IPS DF 4.7 (cell line): ENCODE measurements at regions not wholly inside any gene's neighbourhood (a gene's known extent, or its start where the extent isn't known, plus 50 kb on each side); places are given as distances from the start of the nearest gene placed in this dataset.

Experiments used
- DNase-seq: peaks from one replicate; pipeline ENCODE4 v3.0.0-alpha.2; 2013; ENCODE audit warnings: low spot score; ENCODE audit errors: extremely low read depth

DNA sequence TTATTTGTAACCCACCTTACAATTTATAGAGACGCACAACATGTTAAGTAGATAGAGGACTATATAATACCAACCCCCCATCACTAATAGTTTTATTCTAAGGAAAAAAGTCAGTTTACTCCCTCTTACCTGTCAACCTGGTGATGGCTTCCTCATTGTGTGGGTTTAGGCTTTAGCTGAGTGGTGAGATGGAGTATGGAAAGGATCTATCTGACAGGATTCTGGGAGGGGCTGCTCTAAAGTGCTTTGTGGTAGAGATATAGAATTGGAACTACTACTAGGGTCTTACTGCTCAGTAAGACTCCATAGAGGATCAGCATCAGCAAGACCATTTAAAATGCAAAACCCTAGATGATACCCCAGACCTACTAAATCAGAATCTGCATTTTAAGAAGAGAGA lies 82.1 kb upstream of the IFNE start:
- DNase-seq = no peak

DNA sequence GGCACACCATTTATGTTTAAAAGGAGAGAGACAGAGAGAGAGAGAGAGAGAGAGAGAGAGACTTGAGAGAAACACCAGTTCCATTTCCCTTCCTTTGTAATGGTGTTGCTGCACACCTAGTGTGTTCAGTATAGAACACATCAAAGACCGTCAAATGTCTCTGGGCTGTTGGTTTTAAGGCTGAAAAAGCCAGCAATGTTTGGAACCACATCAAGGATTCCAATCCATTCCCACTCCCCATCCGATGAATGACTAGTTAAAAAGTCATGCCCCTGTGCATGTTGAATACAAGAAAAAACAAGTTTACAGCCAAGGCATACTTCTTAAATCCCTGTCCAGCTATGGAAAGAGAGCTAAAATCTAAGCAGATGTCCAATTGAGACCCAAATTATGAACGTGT lies 83.0 kb upstream of the IFNE start:
- DNase-seq = no peak

GRCh38 chr9:21567926-21568325 lies 85.8 kb upstream of the IFNE start:
- DNase-seq = no peak

GRCh38 chr9:21568484-21568883 lies 86.4 kb upstream of the IFNE start:
- DNase-seq = no peak

- DNase-seq = no peak
Observed at GRCh38 chr9:21569721-21570120, 87.6 kb upstream of the IFNE start.

DNA sequence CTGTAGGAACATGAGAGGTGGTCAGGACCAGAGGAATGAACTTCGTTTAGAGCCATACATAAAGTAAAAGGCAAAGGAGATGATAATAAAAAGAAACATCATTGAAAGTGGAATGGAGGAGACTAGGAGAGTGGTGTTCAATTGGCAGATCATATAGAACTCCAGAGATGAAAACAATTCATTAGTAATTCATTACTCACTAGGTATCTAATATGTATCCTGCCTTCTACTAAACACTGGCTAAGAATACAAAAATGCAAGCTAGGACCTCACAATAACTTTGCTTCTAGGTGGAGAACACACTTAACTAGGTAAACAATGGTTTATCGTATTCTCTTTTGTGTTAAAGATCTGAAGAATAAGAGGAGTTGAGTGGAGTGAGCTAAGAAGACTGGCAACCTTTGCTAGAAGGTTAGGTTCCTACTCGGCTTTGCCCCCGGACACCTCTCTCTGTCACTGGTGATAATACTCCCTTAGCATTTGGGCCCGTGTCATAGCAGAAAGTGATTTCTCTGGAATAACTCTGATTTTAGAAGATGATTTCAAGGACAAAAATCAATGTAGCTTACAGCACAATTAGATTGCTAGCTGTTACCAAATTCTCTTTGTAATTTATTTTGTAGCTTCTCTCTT lies 88.6 kb upstream of the IFNE start:
- DNase-seq = no peak

DNA sequence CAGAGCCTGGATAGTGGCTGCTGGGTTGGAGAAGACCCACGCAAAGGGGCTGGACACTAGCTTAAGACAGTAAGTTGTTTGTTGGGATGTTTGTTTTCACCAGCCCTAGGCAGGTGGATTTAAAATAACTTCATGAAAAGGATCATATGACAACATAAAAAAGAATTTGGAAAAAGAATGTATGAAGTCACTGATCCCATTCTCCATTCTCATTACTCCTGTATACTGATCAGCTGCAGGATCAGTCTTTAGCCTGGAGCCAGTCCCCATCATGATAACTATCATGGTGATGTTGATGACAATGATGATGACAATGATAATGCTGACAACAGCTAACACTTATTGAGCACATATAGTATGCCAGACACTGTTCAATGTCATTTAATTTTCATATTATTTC lies 92.1 kb upstream of the IFNE start:
- DNase-seq = no peak

GRCh38 chr9:21576331-21577189 lies 94.4 kb upstream of the IFNE start:
- DNase-seq = no peak

GRCh38 chr9:21579247-21579671 lies 97.1 kb upstream of the IFNE start:
- no peak for DNase-seq

DNA sequence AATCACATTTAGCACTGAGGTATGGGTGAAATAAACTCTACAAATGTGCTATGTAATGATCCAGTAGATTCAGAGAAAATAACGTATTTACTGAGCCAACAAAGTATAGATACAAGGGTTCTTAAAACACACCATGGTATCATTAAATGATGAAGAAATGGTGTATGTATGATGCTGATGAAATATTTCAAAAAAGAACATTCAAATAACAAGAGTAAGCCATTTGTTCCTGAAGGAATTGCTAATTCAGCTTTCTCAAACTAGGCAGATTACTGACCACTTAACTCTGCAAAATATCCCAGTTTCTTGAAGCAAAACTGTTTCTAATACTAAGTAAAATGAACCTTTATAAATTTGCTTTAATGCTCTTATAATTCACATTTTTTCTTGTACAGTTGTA lies 97.6 kb upstream of the IFNE start:
- DNase-seq = no peak

DNA sequence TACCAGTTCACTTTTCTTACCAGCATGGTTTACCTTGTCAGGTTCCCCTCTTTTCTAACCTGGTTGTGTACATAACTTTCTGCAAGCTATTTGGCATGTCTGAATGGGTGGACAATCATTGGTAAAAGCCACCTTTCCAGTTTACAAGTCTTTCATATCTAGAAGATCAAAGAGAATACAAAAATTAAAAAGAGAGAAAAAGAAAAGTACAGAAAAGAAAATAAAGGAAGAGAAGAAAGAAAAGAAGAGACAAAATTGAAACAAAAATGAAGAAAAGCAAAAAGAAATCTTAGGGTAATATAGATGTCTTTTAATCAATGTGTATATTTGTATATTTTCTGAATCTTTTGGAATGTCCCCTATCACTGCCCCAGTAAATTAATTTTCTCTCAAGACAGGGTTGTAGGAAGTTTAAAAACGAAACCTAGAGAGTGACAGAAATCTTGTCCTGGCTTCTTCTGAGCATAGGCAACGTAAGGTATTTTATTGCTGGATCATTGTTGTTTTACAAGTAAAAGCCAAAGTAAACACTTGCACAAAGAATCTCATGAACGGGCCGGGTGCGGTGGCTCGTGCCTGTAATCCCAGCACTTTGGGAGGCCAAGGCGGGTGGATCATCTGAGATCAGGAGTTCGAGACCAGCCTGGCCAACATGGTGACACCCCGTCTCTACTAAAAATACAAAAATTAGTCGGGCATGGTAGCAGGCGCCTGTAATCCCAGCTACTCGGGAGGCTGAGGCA lies 98.7 kb upstream of the IFNE start:
- no peak for DNase-seq

DNA sequence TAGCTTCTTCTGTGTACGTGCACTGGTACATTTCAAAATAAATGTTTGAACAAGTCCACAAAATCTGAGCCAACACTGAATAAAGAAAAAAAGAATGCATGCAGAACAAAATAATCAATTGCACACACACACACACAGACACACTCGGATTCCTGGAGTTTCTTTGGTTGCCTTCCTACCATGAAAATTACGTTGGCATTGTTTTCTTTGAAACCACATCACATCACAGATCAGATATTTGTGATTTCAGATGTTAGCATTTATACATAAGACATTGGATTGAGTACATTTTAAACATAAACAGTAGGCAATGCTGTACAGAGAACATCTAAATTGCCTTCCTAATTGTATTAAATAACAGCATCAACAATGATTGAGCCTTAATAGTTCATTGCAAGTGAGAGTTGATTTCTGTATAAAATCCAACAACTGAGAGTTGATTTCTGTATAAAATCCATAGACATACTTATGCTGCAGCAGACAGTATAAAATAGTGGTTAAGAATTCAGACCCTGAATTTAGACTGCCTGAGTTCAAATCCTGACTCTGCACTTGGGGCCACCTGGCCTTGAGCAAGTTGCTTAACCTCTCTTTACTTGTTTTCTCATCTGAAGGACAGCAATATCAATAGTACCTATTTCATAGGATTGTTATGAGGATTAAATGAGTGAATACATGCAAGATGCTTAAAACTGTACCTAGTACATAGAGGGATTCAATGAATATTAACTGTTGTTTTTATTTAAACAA lies 101.7 kb upstream of the IFNE start:
- no peak for DNase-seq

- DNase-seq = no peak
Observed at GRCh38 chr9:21584890-21585289, 102.8 kb upstream of the IFNE start.

- no peak for DNase-seq
Observed at GRCh38 chr9:21585756-21586752, 103.9 kb upstream of the IFNE start.

GRCh38 chr9:21589344-21590056 lies 107.4 kb upstream of the IFNE start:
- no peak for DNase-seq

DNA sequence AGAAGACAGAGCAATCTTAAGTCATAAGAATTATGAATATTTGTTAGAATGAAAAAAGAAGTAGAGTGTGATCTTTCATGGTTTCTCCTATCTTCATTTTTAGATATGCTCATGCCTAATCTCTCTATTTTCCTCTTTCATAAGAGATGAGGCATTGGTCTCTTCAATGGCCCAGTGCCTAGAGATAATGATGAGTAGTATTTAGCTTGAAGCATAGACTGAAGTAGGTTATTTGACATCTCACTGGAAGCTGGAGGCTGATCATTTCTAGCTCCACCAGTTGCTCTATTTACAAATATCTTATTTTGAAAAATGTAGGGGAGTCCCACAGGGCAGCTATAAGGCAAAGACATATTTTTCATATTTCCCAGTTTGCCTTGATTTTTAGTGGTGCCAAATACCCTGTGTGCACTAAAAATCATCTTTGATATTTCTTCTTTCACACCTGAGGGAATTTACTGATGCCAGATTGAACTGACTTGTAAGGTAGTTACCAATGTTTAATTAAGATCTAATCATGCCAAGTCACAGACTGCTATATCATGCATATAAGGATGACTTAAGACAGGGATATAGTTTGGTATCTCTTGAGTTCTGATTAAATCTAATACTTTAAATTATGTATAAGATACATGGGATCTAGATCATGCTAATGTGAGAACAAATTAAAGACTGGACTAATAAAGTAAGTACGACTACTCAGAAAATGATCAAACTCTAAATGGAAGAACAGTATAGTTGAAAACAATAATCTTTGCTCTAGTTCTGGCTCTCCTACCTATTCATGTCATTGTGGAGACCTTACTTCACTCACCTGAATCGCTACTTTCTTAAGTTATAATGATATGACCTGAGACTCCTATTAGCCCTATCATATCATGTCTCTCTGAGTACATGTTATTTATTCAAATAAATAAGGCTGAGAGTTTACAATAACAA lies 108.2 kb upstream of the IFNE start:
- no peak for DNase-seq

- DNase-seq = peak; percentile 49
Observed at GRCh38 chr9:21591221-21592062, 109.3 kb upstream of the IFNE start.

DNA sequence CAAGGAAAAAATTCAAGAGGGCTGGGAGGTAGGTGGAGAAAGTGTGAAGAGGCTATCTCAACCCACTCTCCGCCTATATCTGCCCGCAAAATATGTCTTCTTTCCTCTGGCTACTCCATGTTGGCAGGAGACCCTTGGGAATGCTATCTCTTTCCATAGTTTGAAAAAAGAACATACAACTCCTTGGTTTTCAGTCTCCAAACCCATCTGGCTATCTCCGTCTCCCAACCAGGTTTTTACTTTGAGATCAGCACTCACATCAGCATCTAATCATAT lies 109.9 kb upstream of the IFNE start:
- no peak for DNase-seq
